ENCODE measurements at regions not wholly inside any gene's neighbourhood (a gene's known extent, or its start where the extent isn't known, plus 50 kb on each side); places are given as distances from the start of the nearest gene placed in this dataset.

DNA sequence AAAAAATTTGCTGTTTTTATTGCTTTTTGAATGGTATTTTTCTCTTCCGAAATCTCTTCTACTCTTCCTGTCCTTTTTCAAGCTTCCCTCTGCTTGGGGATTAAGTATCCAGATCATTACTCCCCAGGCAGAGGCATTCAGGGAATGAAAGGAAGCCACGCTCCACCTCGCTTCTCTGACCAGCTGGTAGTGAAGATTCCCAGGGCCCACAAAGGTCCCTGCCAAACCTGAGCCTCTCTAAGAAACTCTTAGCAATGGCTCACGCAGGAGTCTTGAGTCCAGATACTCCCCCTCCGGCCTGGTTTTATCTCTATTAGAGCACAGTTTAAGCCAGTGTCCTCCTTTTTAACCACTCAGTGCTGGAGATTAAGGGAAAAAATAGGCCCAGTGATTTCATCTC lies 51.4 kb upstream of the SOD3 start:
- no peak for DNase-seq
- in situ Hi-C loops (cut with MboI; ENCODE audit: low pct_unique_long_range_greater_than_20kb, low sequenced_read_pairs), result no loop called here

GRCh38 chr4:24745172-24745895 lies 50.0 kb upstream of the SOD3 start:
- in situ Hi-C loops (cut with MboI; ENCODE audit: low pct_unique_long_range_greater_than_20kb, low sequenced_read_pairs), result no loop called here
- no peak for DNase-seq
